H9 (cell line): ENCODE measurements at regions not wholly inside any gene's neighbourhood (a gene's known extent, or its start where the extent isn't known, plus 50 kb on each side); places are given as distances from the start of the nearest gene placed in this dataset.

Source experiments
- DNase-seq: peaks from one replicate; pipeline ENCODE4 v3.0.0-alpha.2; 2017
- H2AFZ ChIP-seq: one replicate; pipeline ENCODE4 v1.6.1; 2013; ENCODE audit warnings: mild to moderate bottlenecking, low read length, control low read depth, moderate library complexity
- H2AK5ac ChIP-seq: 2 replicates; pipeline ENCODE4 v1.6.1; 2013; ENCODE audit warnings: low read length, control low read depth, mixed read lengths; ENCODE audit not compliant: insufficient read length
- H2BK120ac ChIP-seq: one replicate; pipeline ENCODE4 v1.6.1; 2013; ENCODE audit warnings: low read depth, mild to moderate bottlenecking, low read length, control low read depth, inconsistent platforms; ENCODE audit not compliant: poor library complexity, severe bottlenecking
- H2BK12ac ChIP-seq: 2 replicates; pipeline ENCODE4 v1.6.1; 2013; ENCODE audit warnings: low read length, control low read depth, mixed read lengths, low read depth; ENCODE audit not compliant: insufficient read length
- H2BK15ac ChIP-seq: 2 replicates; pipeline ENCODE4 v1.6.1; 2013; ENCODE audit warnings: low read depth, low read length, control low read depth
- H2BK20ac ChIP-seq: one replicate; pipeline ENCODE4 v1.6.1; 2013; ENCODE audit warnings: low read depth, mild to moderate bottlenecking, low read length, control low read depth, inconsistent platforms; ENCODE audit not compliant: poor library complexity, severe bottlenecking
- H2BK5ac ChIP-seq: 2 replicates; pipeline ENCODE4 v1.6.1; 2013; ENCODE audit warnings: low read length, control low read depth, mixed read lengths; ENCODE audit not compliant: insufficient read length
- H3K14ac ChIP-seq: 2 replicates; pipeline ENCODE4 v1.6.1; 2013; ENCODE audit warnings: low read length, control low read depth; ENCODE audit not compliant: insufficient read depth
- H3K18ac ChIP-seq: 2 replicates; pipeline ENCODE4 v1.6.1; 2013; ENCODE audit warnings: low read depth, mild to moderate bottlenecking, mixed read lengths, low read length, control low read depth; ENCODE audit not compliant: insufficient read length
- H3K23ac ChIP-seq: 2 replicates; pipeline ENCODE4 v1.6.1; 2013; ENCODE audit warnings: low read length, control low read depth, mixed read lengths, low read depth; ENCODE audit not compliant: insufficient read length
- H3K23me2 ChIP-seq: 2 replicates; pipeline ENCODE4 v1.6.1; 2013; ENCODE audit warnings: low read depth, mild to moderate bottlenecking, mixed read lengths, low read length, control low read depth; ENCODE audit not compliant: insufficient read length, poor library complexity, severe bottlenecking
- H3K27ac ChIP-seq: 2 replicates; pipeline ENCODE4 v1.5.1; 2013; ENCODE audit warnings: low read length, control low read depth, mixed read lengths, low read depth; ENCODE audit not compliant: insufficient read length
- H3K27me3 ChIP-seq: 2 replicates; pipeline ENCODE4 v1.6.1; 2013; ENCODE audit warnings: low read length, control low read depth, inconsistent platforms; ENCODE audit not compliant: insufficient read depth
- H3K4ac ChIP-seq: 2 replicates; pipeline ENCODE4 v1.6.1; 2013; ENCODE audit warnings: low read depth, mild to moderate bottlenecking, control low read depth, inconsistent platforms, low read length, moderate library complexity
- H3K4me1 ChIP-seq: 2 replicates; pipeline ENCODE4 v1.6.1; 2013; ENCODE audit warnings: low read length, control low read depth, inconsistent platforms; ENCODE audit not compliant: insufficient read depth
- H3K4me2 ChIP-seq: 2 replicates; pipeline ENCODE4 v1.6.1; 2013; ENCODE audit warnings: low read length, control low read depth, mixed read lengths; ENCODE audit not compliant: insufficient read length, insufficient read depth
- H3K56ac ChIP-seq: 2 replicates; pipeline ENCODE4 v1.6.1; 2013; ENCODE audit warnings: low read depth, mild to moderate bottlenecking, mixed read lengths, low read length, control low read depth; ENCODE audit not compliant: insufficient read length
- H3K79me1 ChIP-seq: 2 replicates; pipeline ENCODE4 v1.6.1; 2013; ENCODE audit warnings: low read depth, mild to moderate bottlenecking, moderate library complexity, low read length, control low read depth, inconsistent platforms; ENCODE audit not compliant: insufficient read depth, poor library complexity, severe bottlenecking
- H3K79me2 ChIP-seq: 2 replicates; pipeline ENCODE4 v1.6.1; 2013; ENCODE audit warnings: low read length, control low read depth, inconsistent platforms; ENCODE audit not compliant: insufficient read depth
- H3K9ac ChIP-seq: 2 replicates; pipeline ENCODE4 v1.6.1; 2013; ENCODE audit warnings: low read length, control low read depth, mixed read lengths; ENCODE audit not compliant: insufficient read length; ENCODE audit errors: extremely low read depth
- H3K9me3 ChIP-seq: one replicate; pipeline ENCODE4 v1.6.1; 2013; ENCODE audit warnings: low read depth, low read length, inconsistent platforms; ENCODE audit not compliant: control insufficient read depth
- H3T11ph ChIP-seq: one replicate; pipeline ENCODE4 v1.6.1; 2013; ENCODE audit warnings: mild to moderate bottlenecking, low read length, control low read depth, inconsistent platforms
- H4K20me1 ChIP-seq: one replicate; pipeline ENCODE4 v1.6.1; 2013; ENCODE audit not compliant: control insufficient read depth, insufficient read length, insufficient read depth
- H4K5ac ChIP-seq: 2 replicates; pipeline ENCODE4 v1.6.1; 2013; ENCODE audit warnings: low read depth, mild to moderate bottlenecking, mixed read lengths, low read length, control low read depth; ENCODE audit not compliant: insufficient read length
- H4K8ac ChIP-seq: replicated peaks from 2 replicates; pipeline ENCODE4 v1.6.1; 2013; ENCODE audit warnings: low read length, control low read depth, mixed read lengths, low read depth; ENCODE audit not compliant: insufficient read length
- H4K91ac ChIP-seq: 2 replicates; pipeline ENCODE4 v1.6.1; 2013; ENCODE audit warnings: low read depth, mild to moderate bottlenecking, moderate library complexity, mixed read lengths, low read length, control low read depth; ENCODE audit not compliant: insufficient read length
- H3K27ac Mint-ChIP-seq, 3 experiments: 2 replicates in 2 of 3; 3 replicates in 1 of 3; pipeline ENCODE4 v1.8.0; 2020 to 2021; ENCODE audit warnings: mixed read lengths in 3 of 3, mild to moderate bottlenecking in 1 of 3, moderate library complexity in 1 of 3
- H3K27me3 Mint-ChIP-seq: 2 replicates; pipeline ENCODE4 v1.8.0; 2021; ENCODE audit warnings: low read depth, mild to moderate bottlenecking, moderate library complexity, mixed read lengths
- H3K36me3 Mint-ChIP-seq, 3 experiments: 2 replicates in 2 of 3; 3 replicates in 1 of 3; pipeline ENCODE4 v1.8.0; 2020 to 2021; ENCODE audit warnings: low read depth in 3 of 3, mixed read lengths in 3 of 3; ENCODE audit not compliant: insufficient read depth in 1 of 3
- H3K4me1 Mint-ChIP-seq, 2 experiments: 2 replicates each; pipeline ENCODE4 v1.8.0; 2020; ENCODE audit warnings: mixed read lengths in 2 of 2
- H3K4me3 Mint-ChIP-seq, 2 experiments: 2 replicates in 1 of 2; 3 replicates in 1 of 2; pipeline ENCODE4 v1.8.0; 2020 to 2021; ENCODE audit warnings: mild to moderate bottlenecking in 2 of 2, mixed read lengths in 2 of 2, moderate library complexity in 1 of 2
- H3K9me3 Mint-ChIP-seq, 2 experiments: 2 replicates in 1 of 2; 3 replicates in 1 of 2; pipeline ENCODE4 v1.8.0; 2020; ENCODE audit warnings: mild to moderate bottlenecking in 2 of 2, mixed read lengths in 2 of 2, moderate library complexity in 1 of 2
- WGBS: extraction: QIAGEN DNeasy Blood & Tissue Kit; methylation state at CpG from one replicate; pipeline ENCODE4 v1.1.7; 2013; ENCODE audit warnings: missing lambda C conversion rate, low lambda C conversion rate, mixed read lengths; ENCODE audit not compliant: insufficient read length; ENCODE audit errors: extremely low coverage; 5-methylcytosine and 5-hydroxymethylcytosine counted together
- TF ChIP-seq, protein P1 (sequence below): fragments of 200-600 bp; sonication (generic); conservative IDR thresholded peaks from 3 replicates; pipeline ENCODE4 v1.8.0; 2021; ENCODE audit warnings: antibody characterized with exemption, mild to moderate bottlenecking

DNA sequence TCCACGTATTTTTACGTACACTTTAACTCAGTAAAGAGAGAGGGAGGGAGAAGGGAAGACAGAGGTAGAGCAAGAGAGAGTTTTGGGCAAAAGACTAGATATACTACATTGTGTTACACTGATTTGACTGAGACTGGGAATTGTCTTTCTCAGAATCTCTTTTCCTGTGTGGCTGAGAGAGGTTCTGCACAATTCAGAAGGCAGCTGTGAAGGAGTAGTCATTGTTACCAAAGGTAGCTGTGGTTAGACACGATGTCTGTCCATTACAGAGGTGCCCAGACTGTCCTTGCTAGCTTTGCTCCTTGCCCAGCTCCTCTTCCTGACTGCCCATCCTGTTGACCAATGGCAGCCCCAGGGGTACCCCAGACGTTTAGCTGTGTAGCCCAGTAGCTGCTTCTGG, 577.5 kb upstream of the CBLB start:
- Histone ChIP-seq H2BK15ac (no peak overlapping the region), H3K56ac (no peak overlapping the region), H3K9ac (no peak overlapping the region), H4K20me1 (no peaks in the 10 kb centered on the region), H2AFZ (no peak overlapping the region), H3K79me1 (no peaks in the 10 kb centered on the region), H4K91ac (no peak overlapping the region), H3K79me2 (no peaks in the 10 kb centered on the region), H3K4me2 (no peak overlapping the region), H3K4ac (no peak overlapping the region), H3K27me3 (no peaks in the 10 kb centered on the region), H2BK12ac (no peak overlapping the region), H3K23me2 (no peaks in the 10 kb centered on the region), H2BK120ac (no peak overlapping the region), H3K18ac (no peak overlapping the region), H3K23ac (no peak overlapping the region), H3K14ac (no peak overlapping the region), H3K27ac (no peak overlapping the region), H4K5ac (no peak overlapping the region), H2BK5ac (no peak overlapping the region), H2AK5ac (no peak overlapping the region), H3T11ph (no peak overlapping the region), H2BK20ac (no peak overlapping the region), H3K9me3 (no peaks in the 10 kb centered on the region), H4K8ac (no peak overlapping the region), H3K4me1 (no peaks in the 10 kb centered on the region)
- TF ChIP-seq, protein P1, sequence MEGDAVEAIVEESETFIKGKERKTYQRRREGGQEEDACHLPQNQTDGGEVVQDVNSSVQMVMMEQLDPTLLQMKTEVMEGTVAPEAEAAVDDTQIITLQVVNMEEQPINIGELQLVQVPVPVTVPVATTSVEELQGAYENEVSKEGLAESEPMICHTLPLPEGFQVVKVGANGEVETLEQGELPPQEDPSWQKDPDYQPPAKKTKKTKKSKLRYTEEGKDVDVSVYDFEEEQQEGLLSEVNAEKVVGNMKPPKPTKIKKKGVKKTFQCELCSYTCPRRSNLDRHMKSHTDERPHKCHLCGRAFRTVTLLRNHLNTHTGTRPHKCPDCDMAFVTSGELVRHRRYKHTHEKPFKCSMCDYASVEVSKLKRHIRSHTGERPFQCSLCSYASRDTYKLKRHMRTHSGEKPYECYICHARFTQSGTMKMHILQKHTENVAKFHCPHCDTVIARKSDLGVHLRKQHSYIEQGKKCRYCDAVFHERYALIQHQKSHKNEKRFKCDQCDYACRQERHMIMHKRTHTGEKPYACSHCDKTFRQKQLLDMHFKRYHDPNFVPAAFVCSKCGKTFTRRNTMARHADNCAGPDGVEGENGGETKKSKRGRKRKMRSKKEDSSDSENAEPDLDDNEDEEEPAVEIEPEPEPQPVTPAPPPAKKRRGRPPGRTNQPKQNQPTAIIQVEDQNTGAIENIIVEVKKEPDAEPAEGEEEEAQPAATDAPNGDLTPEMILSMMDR = no peak
- DNase-seq = no peak
- H3K27ac Mint-ChIP-seq = no peak overlapping the region; a peak in 1 of 7 replicates
- WGBS = no CpG with 5 or more reads among the region's 4 CpGs
- no peak overlapping the region for H3K4me3 Mint-ChIP-seq
- H3K9me3 Mint-ChIP-seq = peaks cover 7 to 8% of the 10 kb centered on the region in 2 experiments; a peak in 4 of 5 replicates
- peaks cover 4% of the 10 kb centered on the region in 2 experiments; a peak in 3 of 4 replicates for H3K4me1 Mint-ChIP-seq
- peaks cover 2 to 12% (median 9%) of the 10 kb centered on the region in 3 experiments; a peak in 6 of 7 replicates for H3K36me3 Mint-ChIP-seq
- H3K27me3 Mint-ChIP-seq = no peaks in the 10 kb centered on the region
